ENCODE measurements at regions not wholly inside any gene's neighbourhood (a gene's known extent, or its start where the extent isn't known, plus 50 kb on each side); places are given as distances from the start of the nearest gene placed in this dataset.
A peak's percentile ranks its signal among the peaks of the same experiment; 100 is the strongest.

DNA sequence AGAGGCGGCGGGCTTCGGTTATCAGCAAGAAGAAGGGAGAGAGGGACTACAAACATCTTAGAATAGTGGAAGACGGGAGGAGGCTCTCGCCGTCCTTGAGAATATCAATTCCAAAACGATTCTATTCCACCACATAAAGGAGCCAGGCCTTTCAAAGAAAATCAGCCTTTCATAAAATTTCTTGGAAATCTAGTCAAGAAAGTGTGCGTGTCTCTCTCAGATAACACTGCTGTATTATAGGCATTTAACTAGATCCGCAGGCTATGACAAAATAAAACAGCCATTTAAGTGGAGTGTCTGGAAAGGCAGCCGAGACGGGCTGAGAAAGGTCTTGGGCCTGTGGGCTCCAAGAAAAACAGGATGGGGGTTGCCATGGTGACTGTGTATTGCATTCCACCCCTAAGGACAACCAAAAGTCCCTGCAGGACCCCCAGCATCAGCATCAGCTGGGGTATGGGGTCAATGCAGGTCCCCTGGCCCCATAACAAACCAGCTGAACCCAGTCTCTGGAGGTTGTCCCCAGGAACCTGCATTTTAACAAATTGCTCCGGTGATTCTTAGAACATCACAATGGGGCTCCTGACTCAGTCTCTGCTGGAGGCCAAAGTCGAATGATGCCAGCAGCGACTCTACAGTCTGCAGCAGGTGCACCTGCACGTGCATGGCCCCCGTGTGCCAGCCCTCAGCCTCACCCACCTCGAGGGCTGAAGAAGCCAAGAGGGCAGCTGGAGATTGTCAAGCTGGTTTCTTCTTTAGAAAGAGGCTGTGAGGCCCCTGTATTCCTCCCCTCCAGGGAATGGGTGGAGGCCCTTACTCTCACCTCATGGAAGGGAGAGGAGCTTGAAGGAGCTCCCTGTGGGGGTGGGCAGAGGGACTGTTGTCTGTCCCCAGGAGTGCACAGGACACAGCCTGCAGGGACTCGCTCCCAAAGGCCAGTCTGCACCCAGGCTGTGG is 287.4 kb downstream of the NPHP4 start:
- H3K9me3 ChIP-seq = no peaks in the 10 kb centered on the region
- WGBS, 2 donors (ENCODE audit: low coverage in 1 of 2) = 75 to 82% methylated on average over 8 to 18 of the region's 18 CpGs
- in situ Hi-C loops (cut with MboI; ENCODE audit: low pct_ligation_motif_present in 1 of 4, low pct_unique_long_range_greater_than_20kb in 1 of 4, low sequenced_read_pairs in 3 of 4) (no loop called here), intact Hi-C loops (cut with DNase I; ENCODE audit: low total_unique reads) (no loop called here)
- no peaks in the 10 kb centered on the region for H3K27me3 ChIP-seq
- H3K27ac ChIP-seq = no peak overlapping the region
- H3K4me3 ChIP-seq = no peak overlapping the region
- H3K36me3 ChIP-seq = no peaks in the 10 kb centered on the region
- no peak for DNase-seq
- no peaks in the 10 kb centered on the region for H3K4me1 ChIP-seq
- no peak for TF ChIP-seq POLR2AphosphoS5 (IDR thresholded peaks at IDR 0.05)
- no peak for TF ChIP-seq POLR2A (IDR thresholded peaks at IDR 0.05)
- TF ChIP-seq, protein P1, sequence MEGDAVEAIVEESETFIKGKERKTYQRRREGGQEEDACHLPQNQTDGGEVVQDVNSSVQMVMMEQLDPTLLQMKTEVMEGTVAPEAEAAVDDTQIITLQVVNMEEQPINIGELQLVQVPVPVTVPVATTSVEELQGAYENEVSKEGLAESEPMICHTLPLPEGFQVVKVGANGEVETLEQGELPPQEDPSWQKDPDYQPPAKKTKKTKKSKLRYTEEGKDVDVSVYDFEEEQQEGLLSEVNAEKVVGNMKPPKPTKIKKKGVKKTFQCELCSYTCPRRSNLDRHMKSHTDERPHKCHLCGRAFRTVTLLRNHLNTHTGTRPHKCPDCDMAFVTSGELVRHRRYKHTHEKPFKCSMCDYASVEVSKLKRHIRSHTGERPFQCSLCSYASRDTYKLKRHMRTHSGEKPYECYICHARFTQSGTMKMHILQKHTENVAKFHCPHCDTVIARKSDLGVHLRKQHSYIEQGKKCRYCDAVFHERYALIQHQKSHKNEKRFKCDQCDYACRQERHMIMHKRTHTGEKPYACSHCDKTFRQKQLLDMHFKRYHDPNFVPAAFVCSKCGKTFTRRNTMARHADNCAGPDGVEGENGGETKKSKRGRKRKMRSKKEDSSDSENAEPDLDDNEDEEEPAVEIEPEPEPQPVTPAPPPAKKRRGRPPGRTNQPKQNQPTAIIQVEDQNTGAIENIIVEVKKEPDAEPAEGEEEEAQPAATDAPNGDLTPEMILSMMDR (IDR thresholded peaks at IDR 0.05) = no peak
- no peak for TF ChIP-seq EP300 (IDR thresholded peaks at IDR 0.05; ENCODE audit: low read depth)

DNA sequence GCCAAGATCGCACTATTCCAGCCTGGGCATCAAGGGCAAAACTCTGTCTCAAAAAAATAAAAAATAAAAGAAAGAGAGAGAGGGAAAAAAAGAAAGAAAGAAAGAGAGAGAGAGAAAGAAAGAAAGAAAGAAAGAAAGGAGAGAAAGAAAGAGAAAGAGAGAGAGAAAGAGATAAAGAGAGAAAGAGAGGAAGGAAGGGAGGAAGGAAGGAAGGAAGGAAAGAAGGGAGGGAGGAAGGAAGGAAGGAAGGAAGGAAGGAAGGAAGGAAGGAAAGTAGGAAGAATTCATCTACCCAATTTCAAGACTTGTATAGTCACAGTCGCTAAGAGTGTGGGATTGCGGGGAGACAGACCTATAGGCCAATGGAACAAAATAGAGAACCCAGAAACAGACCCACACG is 290.6 kb downstream of the NPHP4 start:
- Histone ChIP-seq H3K4me1 (no peaks in the 10 kb centered on the region), H3K9me3 (no peaks in the 10 kb centered on the region), H3K27me3 (no peaks in the 10 kb centered on the region), H3K4me3 (no peak overlapping the region), H3K27ac (no peak overlapping the region), H3K36me3 (no peaks in the 10 kb centered on the region)
- intact Hi-C loops (cut with DNase I; ENCODE audit: low total_unique reads) (no loop called here), in situ Hi-C loops (cut with MboI; ENCODE audit: low pct_ligation_motif_present in 1 of 4, low pct_unique_long_range_greater_than_20kb in 1 of 4, low sequenced_read_pairs in 3 of 4) (no loop called here)
- DNase-seq = no peak
- no peak for TF ChIP-seq POLR2AphosphoS5 (IDR thresholded peaks at IDR 0.05)
- TF ChIP-seq, protein P1 (IDR thresholded peaks at IDR 0.05) = no peak
- TF ChIP-seq POLR2A (IDR thresholded peaks at IDR 0.05) = no peak
- TF ChIP-seq EP300 (IDR thresholded peaks at IDR 0.05; ENCODE audit: low read depth) = no peak
- 76 to 84% methylated on average over 3 to 4 of the region's 4 CpGs for WGBS, 2 donors (ENCODE audit: low coverage in 1 of 2)

DNA sequence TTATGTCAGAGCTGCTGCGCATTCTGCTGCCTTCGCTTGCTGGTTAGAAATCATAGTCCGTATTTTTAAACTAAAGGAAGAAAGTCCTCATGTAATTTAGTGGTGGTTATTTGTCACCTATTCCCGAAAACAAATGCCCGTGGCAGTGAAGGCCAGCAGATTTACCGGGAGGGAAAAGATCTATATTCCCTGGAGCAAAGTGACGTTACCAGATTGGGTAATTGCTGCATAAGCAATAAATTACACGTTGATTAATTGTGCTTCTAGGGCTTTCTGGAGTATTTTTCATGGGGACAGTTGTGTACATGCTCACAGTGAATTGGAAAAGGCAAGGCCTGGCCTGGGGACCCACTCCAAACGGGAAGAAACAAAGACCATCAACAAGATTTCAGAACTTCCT is 298.7 kb downstream of the NPHP4 start:
- Histone ChIP-seq H3K9me3 (no peaks in the 10 kb centered on the region), H3K27ac (no peak overlapping the region), H3K36me3 (no peaks in the 10 kb centered on the region), H3K4me1 (peaks cover 0 to 9% (median 0%) of the 10 kb centered on the region in 4 donors), H3K4me3 (no peak overlapping the region), H3K27me3 (peaks cover 8% of the 10 kb centered on the region)
- intact Hi-C loops (cut with DNase I; ENCODE audit: low total_unique reads) (no loop called here), in situ Hi-C loops (cut with MboI; ENCODE audit: low pct_ligation_motif_present in 1 of 4, low pct_unique_long_range_greater_than_20kb in 1 of 4, low sequenced_read_pairs in 3 of 4) (no loop called here)
- TF ChIP-seq EP300 (IDR thresholded peaks at IDR 0.05; ENCODE audit: low read depth) (no peak), POLR2A (IDR thresholded peaks at IDR 0.05) (no peak), POLR2AphosphoS5 (IDR thresholded peaks at IDR 0.05) (no peak)
- TF ChIP-seq, protein P1 (IDR thresholded peaks at IDR 0.05) = no peak
- WGBS, 2 donors (ENCODE audit: low coverage in 1 of 2) = 43 to 83% methylated on average over 1 to 9 of the region's 9 CpGs
- DNase-seq = no peak

DNA sequence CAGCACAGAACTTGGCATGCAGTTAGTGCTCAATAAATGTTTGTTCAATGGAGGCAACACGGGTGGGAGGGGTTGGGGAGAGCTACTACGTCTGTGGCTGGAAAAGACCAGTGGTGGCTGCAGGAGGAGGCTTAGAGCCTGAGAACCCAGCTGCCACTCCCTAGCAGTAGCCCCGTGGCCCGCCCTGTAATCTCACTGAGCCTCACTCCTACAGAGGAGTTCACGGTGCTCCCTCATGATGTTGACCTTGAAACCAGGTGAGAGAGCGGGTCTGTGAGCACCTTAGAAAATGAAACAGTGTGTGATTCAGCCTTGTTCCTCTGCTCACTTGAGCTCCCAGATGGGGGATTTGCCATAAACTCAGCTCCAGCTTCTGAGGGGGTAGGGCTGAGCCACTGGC is 299.6 kb downstream of the NPHP4 start:
- Histone ChIP-seq H3K27ac (no peak overlapping the region), H3K4me3 (no peak overlapping the region), H3K36me3 (no peaks in the 10 kb centered on the region), H3K4me1 (peaks cover 0 to 15% (median 0%) of the 10 kb centered on the region in 4 donors), H3K9me3 (no peaks in the 10 kb centered on the region), H3K27me3 (peaks cover 8% of the 10 kb centered on the region)
- WGBS, 2 donors (ENCODE audit: low coverage in 1 of 2) = 50 to 58% methylated on average over 2 to 6 of the region's 6 CpGs
- no peak for TF ChIP-seq POLR2A (IDR thresholded peaks at IDR 0.05)
- no peak for TF ChIP-seq EP300 (IDR thresholded peaks at IDR 0.05; ENCODE audit: low read depth)
- TF ChIP-seq, protein P1 (IDR thresholded peaks at IDR 0.05) = no peak
- TF ChIP-seq POLR2AphosphoS5 (IDR thresholded peaks at IDR 0.05) = no peak
- intact Hi-C loops (cut with DNase I; ENCODE audit: low total_unique reads) (no loop called here), in situ Hi-C loops (cut with MboI; ENCODE audit: low pct_ligation_motif_present in 1 of 4, low pct_unique_long_range_greater_than_20kb in 1 of 4, low sequenced_read_pairs in 3 of 4) (no loop called here)
- peak; percentile 26 for DNase-seq
